ENCODE measurements at regions not wholly inside any gene's neighbourhood (a gene's known extent, or its start where the extent isn't known, plus 50 kb on each side); places are given as distances from the start of the nearest gene placed in this dataset.

DNA sequence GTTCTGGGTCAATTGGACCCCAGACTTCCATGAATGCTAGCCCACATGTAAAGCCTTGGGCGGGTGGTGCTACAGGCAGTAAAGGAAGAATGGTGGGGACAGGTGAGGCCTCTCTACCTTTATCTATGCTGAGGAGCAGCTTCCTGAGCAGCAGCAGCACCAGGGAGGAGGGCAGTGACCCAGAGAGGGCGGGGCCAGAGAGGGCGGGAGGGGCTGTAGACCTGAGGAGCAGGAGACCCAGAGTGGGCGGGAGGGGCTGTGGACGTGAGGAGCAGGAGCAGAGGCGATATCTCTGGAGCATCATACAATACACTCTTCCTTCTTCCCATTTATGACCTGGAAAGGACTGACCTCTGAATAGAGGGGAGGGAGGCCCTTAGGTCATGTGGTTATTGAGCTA, 165.9 kb downstream of the MTRR start:
- H3K27ac ChIP-seq: no peak overlapping the region
- no peak overlapping the region for H3K4me3 ChIP-seq
- no peaks in the 10 kb centered on the region for H3K36me3 ChIP-seq
- H3K27me3 ChIP-seq (replicated peaks; ENCODE audit: insufficient read depth): no peaks in the 10 kb centered on the region
- DNase-seq (ENCODE audit: low spot score): no peak
- TF ChIP-seq, protein P1, sequence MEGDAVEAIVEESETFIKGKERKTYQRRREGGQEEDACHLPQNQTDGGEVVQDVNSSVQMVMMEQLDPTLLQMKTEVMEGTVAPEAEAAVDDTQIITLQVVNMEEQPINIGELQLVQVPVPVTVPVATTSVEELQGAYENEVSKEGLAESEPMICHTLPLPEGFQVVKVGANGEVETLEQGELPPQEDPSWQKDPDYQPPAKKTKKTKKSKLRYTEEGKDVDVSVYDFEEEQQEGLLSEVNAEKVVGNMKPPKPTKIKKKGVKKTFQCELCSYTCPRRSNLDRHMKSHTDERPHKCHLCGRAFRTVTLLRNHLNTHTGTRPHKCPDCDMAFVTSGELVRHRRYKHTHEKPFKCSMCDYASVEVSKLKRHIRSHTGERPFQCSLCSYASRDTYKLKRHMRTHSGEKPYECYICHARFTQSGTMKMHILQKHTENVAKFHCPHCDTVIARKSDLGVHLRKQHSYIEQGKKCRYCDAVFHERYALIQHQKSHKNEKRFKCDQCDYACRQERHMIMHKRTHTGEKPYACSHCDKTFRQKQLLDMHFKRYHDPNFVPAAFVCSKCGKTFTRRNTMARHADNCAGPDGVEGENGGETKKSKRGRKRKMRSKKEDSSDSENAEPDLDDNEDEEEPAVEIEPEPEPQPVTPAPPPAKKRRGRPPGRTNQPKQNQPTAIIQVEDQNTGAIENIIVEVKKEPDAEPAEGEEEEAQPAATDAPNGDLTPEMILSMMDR (IDR thresholded peaks at IDR 0.05): no peak
- no peaks in the 10 kb centered on the region for H3K4me1 ChIP-seq (ENCODE audit: control insufficient read depth in 1 of 2, low read depth in 2 of 2)
- ATAC-seq (ENCODE audit: insufficient number of reproducible peaks, low FRiP score, low read depth): no peak
- H3K9me3 ChIP-seq: no peaks in the 10 kb centered on the region

DNA sequence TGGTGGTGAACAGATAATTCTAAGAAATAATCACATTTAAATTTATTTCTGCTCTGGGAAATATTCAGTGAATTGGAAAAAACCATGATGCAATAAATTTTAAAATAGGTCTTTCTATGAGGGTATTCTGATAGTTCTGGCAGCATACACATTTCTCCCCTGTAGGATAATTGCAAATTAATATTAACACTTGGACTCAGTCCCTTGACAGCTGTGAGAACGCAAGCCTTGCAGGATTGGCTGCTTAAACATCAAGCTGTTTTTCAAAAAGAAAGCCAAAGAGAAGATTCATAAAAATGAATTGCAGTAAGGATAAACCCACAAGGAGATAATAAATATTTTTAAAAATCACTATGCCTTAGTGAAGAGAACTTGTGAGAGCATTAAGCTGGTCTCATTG, 180.0 kb downstream of the MTRR start:
- ATAC-seq (ENCODE audit: insufficient number of reproducible peaks, low FRiP score, low read depth) (no peak), DNase-seq (ENCODE audit: low spot score) (no peak)
- TF ChIP-seq, protein P1 (IDR thresholded peaks at IDR 0.05): no peak
- H3K27ac ChIP-seq: no peak overlapping the region
- H3K27me3 ChIP-seq (replicated peaks; ENCODE audit: insufficient read depth): no peaks in the 10 kb centered on the region
- H3K4me1 ChIP-seq (ENCODE audit: control insufficient read depth in 1 of 2, low read depth in 2 of 2): no peaks in the 10 kb centered on the region
- no peaks in the 10 kb centered on the region for H3K9me3 ChIP-seq
- H3K4me3 ChIP-seq: no peak overlapping the region
- no peaks in the 10 kb centered on the region for H3K36me3 ChIP-seq

DNA sequence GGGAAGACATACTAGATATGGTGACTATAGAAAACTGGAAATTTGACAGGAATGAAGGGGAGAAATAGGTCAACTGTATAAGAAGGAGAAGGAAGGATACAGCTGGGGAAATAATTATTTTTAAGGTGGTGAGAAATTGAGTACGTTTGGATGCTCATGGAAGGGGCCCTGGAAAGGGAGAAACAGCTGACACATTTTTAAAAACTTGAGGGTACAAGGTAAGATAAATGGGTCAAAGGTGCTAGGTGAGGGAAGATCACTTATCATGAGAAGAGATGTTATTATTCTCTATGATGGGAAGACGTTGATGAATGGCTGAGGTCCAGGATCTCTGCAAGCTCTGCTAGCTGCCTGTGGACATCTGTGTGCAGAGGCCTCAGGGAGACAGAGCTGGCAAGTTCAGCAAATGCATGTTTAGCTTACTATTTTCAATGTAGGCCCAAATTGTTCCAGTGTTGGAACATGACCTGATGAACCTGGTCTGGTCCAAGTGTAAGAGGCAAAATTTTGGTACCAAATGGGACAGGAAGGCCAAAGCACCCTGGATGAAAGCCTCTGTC, 181.7 kb downstream of the MTRR start:
- no peak for DNase-seq (ENCODE audit: low spot score)
- Histone ChIP-seq H3K27ac (no peak overlapping the region), H3K4me3 (no peak overlapping the region), H3K4me1 (ENCODE audit: control insufficient read depth in 1 of 2, low read depth in 2 of 2) (no peaks in the 10 kb centered on the region), H3K9me3 (no peaks in the 10 kb centered on the region), H3K36me3 (no peaks in the 10 kb centered on the region), H3K27me3 (replicated peaks; ENCODE audit: insufficient read depth) (no peaks in the 10 kb centered on the region)
- TF ChIP-seq, protein P1 (IDR thresholded peaks at IDR 0.05): no peak
- no peak for ATAC-seq (ENCODE audit: insufficient number of reproducible peaks, low FRiP score, low read depth)

DNA sequence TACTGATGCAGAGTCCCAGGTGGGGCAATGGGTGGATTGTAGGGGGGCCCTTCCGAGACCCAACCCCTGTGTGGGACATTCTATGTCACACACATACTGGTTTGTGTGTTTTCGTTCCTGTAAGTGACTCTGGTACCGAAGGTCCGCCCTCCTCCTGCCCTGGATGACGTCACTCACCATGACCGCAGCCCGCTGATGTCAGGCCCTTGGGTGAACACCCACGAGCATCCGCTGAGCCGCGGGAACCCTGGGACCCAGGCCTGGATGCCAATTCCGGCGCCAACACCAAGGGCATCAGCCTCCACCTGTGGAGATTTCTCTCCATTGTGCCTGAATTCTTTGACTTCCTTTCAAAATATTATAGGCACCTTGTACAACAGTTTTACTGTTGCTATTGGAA, 184.3 kb downstream of the MTRR start:
- no peak for DNase-seq (ENCODE audit: low spot score)
- H3K27ac ChIP-seq: no peak overlapping the region

DNA sequence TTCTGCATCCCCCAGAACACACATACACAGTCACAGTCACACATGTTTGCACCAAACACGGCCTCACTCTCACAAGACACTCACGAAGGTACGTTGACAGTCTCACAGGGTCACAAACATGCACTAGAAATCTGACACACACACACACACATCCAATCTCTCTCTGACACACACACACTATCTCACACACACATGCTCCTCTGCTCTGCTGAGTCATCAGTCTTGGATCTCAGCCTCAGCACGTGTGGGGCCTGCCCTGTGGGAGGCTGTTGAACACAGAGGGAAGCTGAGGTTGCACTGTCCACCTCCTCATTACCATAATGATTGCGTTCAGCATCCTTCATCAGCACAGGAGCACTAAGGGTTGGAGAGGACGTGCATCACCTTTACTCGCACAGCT, 188.8 kb downstream of the MTRR start:
- H3K27ac ChIP-seq: no peak overlapping the region
- no peak for DNase-seq (ENCODE audit: low spot score)
- no peaks in the 10 kb centered on the region for H3K36me3 ChIP-seq
- H3K9me3 ChIP-seq: no peaks in the 10 kb centered on the region
- TF ChIP-seq, protein P1 (IDR thresholded peaks at IDR 0.05): no peak
- H3K27me3 ChIP-seq (replicated peaks; ENCODE audit: insufficient read depth): no peaks in the 10 kb centered on the region
- no peak overlapping the region for H3K4me3 ChIP-seq
- no peaks in the 10 kb centered on the region for H3K4me1 ChIP-seq (ENCODE audit: control insufficient read depth in 1 of 2, low read depth in 2 of 2)
- no peak for ATAC-seq (ENCODE audit: insufficient number of reproducible peaks, low FRiP score, low read depth)

More for the DNA sequence above, 184.3 kb downstream of the MTRR start:
- no peaks in the 10 kb centered on the region for H3K9me3 ChIP-seq
- H3K36me3 ChIP-seq: no peaks in the 10 kb centered on the region
- no peaks in the 10 kb centered on the region for H3K4me1 ChIP-seq (ENCODE audit: control insufficient read depth in 1 of 2, low read depth in 2 of 2)
- ATAC-seq (ENCODE audit: insufficient number of reproducible peaks, low FRiP score, low read depth): no peak
- H3K27me3 ChIP-seq (replicated peaks; ENCODE audit: insufficient read depth): no peaks in the 10 kb centered on the region
- TF ChIP-seq, protein P1 (IDR thresholded peaks at IDR 0.05): no peak
- H3K4me3 ChIP-seq: no peak overlapping the region

Data from thoracic aorta (tissue), 2 donors.